Activated CD8-positive, alpha-beta T cell treated with anti-CD3 and anti-CD28 coated beads for 36 hours (primary cell): ENCODE measurements at regions not wholly inside any gene's neighbourhood (a gene's known extent, or its start where the extent isn't known, plus 50 kb on each side); places are given as distances from the start of the nearest gene placed in this dataset.

ENCODE experiments used
- ATAC-seq: fragments of 200-7000 bp; cut with Tn5 transposase; one replicate; pipeline ENCODE4 v1.10.0; 2021; ENCODE audit warnings: mild to moderate bottlenecking, moderate library complexity
- CTCF ChIA-PET: fragments of 350-600 bp; sonication (Branson Sonifier 250); formaldehyde crosslinking; loops from one replicate; lab custom pipeline; 2021; ENCODE audit warnings: antibody characterized with exemption; lab: Charles Lee
- POLR2A ChIA-PET: fragments of 350-600 bp; sonication (Branson Sonifier 250); formaldehyde crosslinking; loops from one replicate; lab custom pipeline; 2021; ENCODE audit warnings: antibody characterized with exemption; lab: Charles Lee
- DNase-seq: peaks from one replicate; pipeline ENCODE4 v3.0.0-alpha.2; 2020
- H3K27ac Mint-ChIP-seq: one replicate; pipeline ENCODE4 v1.8.0; 2021; ENCODE audit warnings: mild to moderate bottlenecking, mixed read lengths
- H3K27me3 Mint-ChIP-seq: one replicate; pipeline ENCODE4 v1.8.0; 2021; ENCODE audit warnings: mixed read lengths
- H3K36me3 Mint-ChIP-seq: one replicate; pipeline ENCODE4 v1.8.0; 2021; ENCODE audit warnings: low read depth, mixed read lengths
- H3K4me1 Mint-ChIP-seq: one replicate; pipeline ENCODE4 v1.8.0; 2021; ENCODE audit warnings: low read depth, mixed read lengths
- H3K4me3 Mint-ChIP-seq: one replicate; pipeline ENCODE4 v1.8.0; 2021; ENCODE audit warnings: mild to moderate bottlenecking, moderate library complexity, mixed read lengths
- H3K9me3 Mint-ChIP-seq: one replicate; pipeline ENCODE4 v1.8.0; 2021; ENCODE audit warnings: mixed read lengths
- CTCF ChIP-seq: fragments of 200-600 bp; IDR thresholded peaks from one replicate; pipeline ENCODE4 v1.8.0; 2022; ENCODE audit warnings: antibody characterized with exemption, mild to moderate bottlenecking
- intact Hi-C: fragments of 100-400 bp; cut with micrococcal nuclease; formaldehyde crosslinking; loops from one replicate; pipeline ENCODE4 v1.10.0; 2022

GRCh38 chr12:30046376-30046775 lies 262.6 kb upstream of the TMTC1 start:
- CTCF ChIA-PET, result no interaction called here
- intact Hi-C loops, result no loop called here
- Mint-ChIP-seq H3K4me3 (no peak overlapping the region), H3K36me3 (no peaks in the 10 kb centered on the region), H3K27ac (no peak overlapping the region), H3K4me1 (no peaks in the 10 kb centered on the region), H3K27me3 (no peaks in the 10 kb centered on the region), H3K9me3 (no peaks in the 10 kb centered on the region)
- DNase-seq (no peak), ATAC-seq (no peak)
- no peak for TF ChIP-seq CTCF
- POLR2A ChIA-PET, result no interaction called here

GRCh38 chr12:30045171-30045570 lies 261.4 kb upstream of the TMTC1 start:
- DNase-seq (no peak), ATAC-seq (no peak)
- TF ChIP-seq CTCF, result no peak
- ChIA-PET CTCF (no interaction called here), POLR2A (no interaction called here)
- no peak overlapping the region for H3K27ac Mint-ChIP-seq
- no peaks in the 10 kb centered on the region for H3K27me3 Mint-ChIP-seq
- intact Hi-C loops, result no loop called here
- H3K4me3 Mint-ChIP-seq, result no peak overlapping the region
- no peaks in the 10 kb centered on the region for H3K36me3 Mint-ChIP-seq
- H3K9me3 Mint-ChIP-seq, result peaks cover 1% of the 10 kb centered on the region
- no peaks in the 10 kb centered on the region for H3K4me1 Mint-ChIP-seq

GRCh38 chr12:30044206-30044605 lies 260.5 kb upstream of the TMTC1 start:
- Mint-ChIP-seq H3K4me3 (no peak overlapping the region), H3K27ac (no peak overlapping the region), H3K36me3 (no peaks in the 10 kb centered on the region), H3K9me3 (peaks cover 4% of the 10 kb centered on the region), H3K4me1 (no peaks in the 10 kb centered on the region), H3K27me3 (no peaks in the 10 kb centered on the region)
- DNase-seq (no peak), ATAC-seq (no peak)
- CTCF ChIA-PET, result no interaction called here
- no peak for TF ChIP-seq CTCF
- intact Hi-C loops, result no loop called here
- POLR2A ChIA-PET, result no interaction called here

GRCh38 chr12:30043151-30043847 lies 259.6 kb upstream of the TMTC1 start:
- TF ChIP-seq CTCF, result no peak
- H3K4me1 Mint-ChIP-seq, result no peaks in the 10 kb centered on the region
- ChIA-PET POLR2A (no interaction called here), CTCF (no interaction called here)
- no peak overlapping the region for H3K27ac Mint-ChIP-seq
- no peaks in the 10 kb centered on the region for H3K36me3 Mint-ChIP-seq
- H3K4me3 Mint-ChIP-seq, result no peak overlapping the region
- DNase-seq (no peak), ATAC-seq (no peak)
- H3K9me3 Mint-ChIP-seq, result peaks cover 4% of the 10 kb centered on the region
- H3K27me3 Mint-ChIP-seq, result no peaks in the 10 kb centered on the region
- intact Hi-C loops, result no loop called here

- ChIA-PET POLR2A (no interaction called here), CTCF (no interaction called here)
These were observed 257.4 kb upstream of the TMTC1 start for GRCh38 chr12:30041096-30041495.

More at GRCh38 chr12:30041096-30041495, 257.4 kb upstream of the TMTC1 start:
- Mint-ChIP-seq H3K4me3 (no peak overlapping the region), H3K9me3 (peaks cover 4% of the 10 kb centered on the region), H3K27me3 (no peaks in the 10 kb centered on the region), H3K36me3 (no peaks in the 10 kb centered on the region), H3K27ac (no peak overlapping the region), H3K4me1 (no peaks in the 10 kb centered on the region)
- ATAC-seq (no peak), DNase-seq (no peak)
- intact Hi-C loops, result no loop called here
- TF ChIP-seq CTCF, result no peak
